ENCODE measurements at regions not wholly inside any gene's neighbourhood (a gene's known extent, or its start where the extent isn't known, plus 50 kb on each side); places are given as distances from the start of the nearest gene placed in this dataset.

- no peak for TF ChIP-seq CTCF (IDR thresholded peaks at IDR 0.05; ENCODE audit: insufficient read depth, low read length)
- no peak for TF ChIP-seq REST (IDR thresholded peaks at IDR 0.05; ENCODE audit: insufficient replicate concordance, low read depth)
Observed at GRCh38 chr17:70230850-70231640, 61.7 kb downstream of the KCNJ2 start.

Data from HL-60 (cell line).